ENCODE measurements at regions not wholly inside any gene's neighbourhood (a gene's known extent, or its start where the extent isn't known, plus 50 kb on each side); places are given as distances from the start of the nearest gene placed in this dataset.

DNA sequence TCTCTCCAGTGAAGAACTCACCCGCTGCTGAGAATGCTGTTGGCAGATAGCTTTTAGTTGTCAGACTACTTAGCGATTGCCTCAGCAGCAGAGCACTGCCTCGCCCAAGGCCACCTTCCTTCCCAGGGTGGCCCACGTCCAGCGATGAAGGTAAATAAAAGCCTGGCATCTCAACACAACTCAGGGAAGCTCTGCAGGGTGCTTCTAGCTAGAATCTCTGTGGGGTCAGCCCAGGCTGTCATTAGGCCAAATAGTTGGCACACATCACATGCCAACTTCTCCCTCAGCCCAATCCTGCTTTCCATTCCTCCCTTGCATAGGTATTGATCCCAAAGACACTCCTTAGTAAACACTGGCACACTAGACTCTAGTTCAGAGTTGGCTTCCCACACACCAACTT, 368.1 kb upstream of the TMTC1 start:
- Histone ChIP-seq H3K27me3 (no peaks in the 10 kb centered on the region), H3K36me3 (no peaks in the 10 kb centered on the region), H3K9me3 (no peaks in the 10 kb centered on the region), H3K4me1 (no peaks in the 10 kb centered on the region), H3K4me3 (no peak overlapping the region), H3K27ac (no peak overlapping the region)
- 62% methylated on average over 5 of the region's 5 CpGs for WGBS
- no peak for DNase-seq (ENCODE audit: low spot score in 2 of 2)
- TF ChIP-seq POLR2A (IDR thresholded peaks at IDR 0.05) (no peak), EP300 (IDR thresholded peaks at IDR 0.05) (no peak), POLR2AphosphoS5 (IDR thresholded peaks at IDR 0.05) (no peak)
- TF ChIP-seq, protein P1, sequence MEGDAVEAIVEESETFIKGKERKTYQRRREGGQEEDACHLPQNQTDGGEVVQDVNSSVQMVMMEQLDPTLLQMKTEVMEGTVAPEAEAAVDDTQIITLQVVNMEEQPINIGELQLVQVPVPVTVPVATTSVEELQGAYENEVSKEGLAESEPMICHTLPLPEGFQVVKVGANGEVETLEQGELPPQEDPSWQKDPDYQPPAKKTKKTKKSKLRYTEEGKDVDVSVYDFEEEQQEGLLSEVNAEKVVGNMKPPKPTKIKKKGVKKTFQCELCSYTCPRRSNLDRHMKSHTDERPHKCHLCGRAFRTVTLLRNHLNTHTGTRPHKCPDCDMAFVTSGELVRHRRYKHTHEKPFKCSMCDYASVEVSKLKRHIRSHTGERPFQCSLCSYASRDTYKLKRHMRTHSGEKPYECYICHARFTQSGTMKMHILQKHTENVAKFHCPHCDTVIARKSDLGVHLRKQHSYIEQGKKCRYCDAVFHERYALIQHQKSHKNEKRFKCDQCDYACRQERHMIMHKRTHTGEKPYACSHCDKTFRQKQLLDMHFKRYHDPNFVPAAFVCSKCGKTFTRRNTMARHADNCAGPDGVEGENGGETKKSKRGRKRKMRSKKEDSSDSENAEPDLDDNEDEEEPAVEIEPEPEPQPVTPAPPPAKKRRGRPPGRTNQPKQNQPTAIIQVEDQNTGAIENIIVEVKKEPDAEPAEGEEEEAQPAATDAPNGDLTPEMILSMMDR (IDR thresholded peaks at IDR 0.05) = no peak

DNA sequence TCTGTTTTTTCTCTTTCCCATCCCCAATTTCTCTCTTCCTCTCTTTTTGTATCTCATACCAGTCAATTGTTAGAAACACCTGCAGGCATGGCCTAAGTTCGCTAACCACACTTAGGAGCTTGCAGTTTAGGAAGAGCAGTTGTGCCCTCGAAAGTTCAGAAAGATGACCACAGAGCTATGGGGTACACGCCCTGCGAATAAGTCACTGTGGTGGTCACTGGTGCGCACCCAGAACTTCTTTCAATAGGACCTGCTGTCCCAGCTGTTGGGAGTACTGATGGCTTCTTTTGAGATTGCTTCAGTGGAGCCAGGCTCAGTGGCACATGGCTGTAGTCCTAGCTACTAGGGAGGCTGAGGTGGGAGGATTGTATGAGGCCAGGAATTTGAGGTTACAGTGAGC, 362.8 kb upstream of the TMTC1 start:
- no peak for DNase-seq (ENCODE audit: low spot score in 2 of 2)
- no peak overlapping the region for H3K4me3 ChIP-seq
- H3K4me1 ChIP-seq = no peaks in the 10 kb centered on the region
- no peaks in the 10 kb centered on the region for H3K27me3 ChIP-seq
- H3K27ac ChIP-seq = no peak overlapping the region
- no peaks in the 10 kb centered on the region for H3K9me3 ChIP-seq
- H3K36me3 ChIP-seq = no peaks in the 10 kb centered on the region
- no peak for TF ChIP-seq POLR2A (IDR thresholded peaks at IDR 0.05)
- TF ChIP-seq, protein P1 (IDR thresholded peaks at IDR 0.05) = no peak
- TF ChIP-seq EP300 (IDR thresholded peaks at IDR 0.05) = no peak
- no peak for TF ChIP-seq POLR2AphosphoS5 (IDR thresholded peaks at IDR 0.05)
- 76% methylated on average over 5 of the region's 5 CpGs for WGBS

DNA sequence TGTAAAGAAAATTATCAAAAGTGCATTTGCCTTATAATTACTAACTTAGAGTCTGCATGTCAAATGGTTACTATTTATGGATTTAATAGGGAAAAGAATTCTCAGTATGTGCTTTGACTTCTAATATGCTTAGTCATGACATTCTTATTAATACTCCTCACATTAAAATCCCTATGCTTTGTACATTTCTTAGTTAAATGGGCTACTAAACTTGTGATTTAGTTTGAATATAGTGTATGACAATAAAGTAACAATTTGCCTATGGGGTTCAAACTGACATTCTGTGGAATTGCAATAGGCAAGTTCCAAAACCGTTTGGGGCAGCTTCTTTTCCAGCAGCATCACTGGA, 361.9 kb upstream of the TMTC1 start:
- H3K27me3 ChIP-seq = no peaks in the 10 kb centered on the region
- WGBS = 60% methylated on average over 1 of the region's 1 CpG
- H3K4me1 ChIP-seq = no peaks in the 10 kb centered on the region
- no peak overlapping the region for H3K4me3 ChIP-seq
- DNase-seq (ENCODE audit: low spot score in 2 of 2) = no peak
- TF ChIP-seq POLR2A (IDR thresholded peaks at IDR 0.05) (no peak), POLR2AphosphoS5 (IDR thresholded peaks at IDR 0.05) (no peak), EP300 (IDR thresholded peaks at IDR 0.05) (no peak)
- TF ChIP-seq, protein P1 (IDR thresholded peaks at IDR 0.05) = no peak
- no peaks in the 10 kb centered on the region for H3K36me3 ChIP-seq
- H3K27ac ChIP-seq = no peak overlapping the region
- no peaks in the 10 kb centered on the region for H3K9me3 ChIP-seq

DNA sequence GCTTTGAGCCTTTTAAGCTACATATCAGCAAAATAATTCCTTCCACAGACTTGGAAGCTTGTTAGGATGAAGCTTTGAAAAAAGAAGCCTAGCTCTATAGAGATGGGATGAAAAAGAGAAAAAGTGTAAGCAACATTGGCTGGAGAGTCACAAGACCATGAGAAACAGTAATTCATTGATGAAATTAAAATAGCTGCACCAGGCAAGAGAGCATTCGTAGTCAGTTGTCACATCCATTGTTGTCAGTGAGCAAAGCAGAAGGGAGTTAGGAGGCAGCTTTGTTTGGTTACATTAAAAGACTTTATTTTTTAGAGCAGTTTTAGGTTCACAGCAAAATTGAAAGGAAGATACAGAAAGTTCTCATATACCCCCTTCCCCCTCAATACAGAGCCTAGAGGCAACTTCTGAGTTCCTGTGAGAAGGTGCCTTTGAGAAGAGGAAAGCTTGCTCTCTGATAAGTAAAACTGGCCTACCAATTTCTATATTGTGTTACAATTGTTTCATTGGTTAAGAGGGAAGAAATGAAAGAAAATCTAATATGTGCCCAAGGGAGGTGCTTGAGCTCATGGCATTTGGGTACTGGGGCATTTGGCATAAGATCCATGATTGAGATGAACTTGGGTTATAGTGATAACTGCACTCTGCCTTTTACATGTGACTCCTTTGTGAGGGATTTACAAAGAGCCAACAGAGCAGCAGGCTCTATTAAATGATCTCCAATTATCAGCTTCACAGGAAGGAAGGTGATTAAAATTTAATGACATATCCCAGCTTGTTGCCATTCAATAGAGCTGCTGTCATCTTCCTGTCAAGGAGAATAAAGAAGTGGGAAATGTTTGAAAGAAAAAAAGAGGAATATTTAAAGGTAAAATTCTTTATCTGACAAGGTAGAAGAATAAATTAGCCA, 361.3 kb upstream of the TMTC1 start:
- no peaks in the 10 kb centered on the region for H3K4me1 ChIP-seq
- TF ChIP-seq EP300 (IDR thresholded peaks at IDR 0.05) (no peak), POLR2A (IDR thresholded peaks at IDR 0.05) (no peak), POLR2AphosphoS5 (IDR thresholded peaks at IDR 0.05) (no peak)
- TF ChIP-seq, protein P1 (IDR thresholded peaks at IDR 0.05) = no peak
- H3K27ac ChIP-seq = no peak overlapping the region
- no peak overlapping the region for H3K4me3 ChIP-seq
- no peaks in the 10 kb centered on the region for H3K36me3 ChIP-seq
- no peaks in the 10 kb centered on the region for H3K9me3 ChIP-seq
- 92% methylated on average over 1 of the region's 1 CpG for WGBS
- DNase-seq (ENCODE audit: low spot score in 2 of 2) = no peak
- H3K27me3 ChIP-seq = no peaks in the 10 kb centered on the region

DNA sequence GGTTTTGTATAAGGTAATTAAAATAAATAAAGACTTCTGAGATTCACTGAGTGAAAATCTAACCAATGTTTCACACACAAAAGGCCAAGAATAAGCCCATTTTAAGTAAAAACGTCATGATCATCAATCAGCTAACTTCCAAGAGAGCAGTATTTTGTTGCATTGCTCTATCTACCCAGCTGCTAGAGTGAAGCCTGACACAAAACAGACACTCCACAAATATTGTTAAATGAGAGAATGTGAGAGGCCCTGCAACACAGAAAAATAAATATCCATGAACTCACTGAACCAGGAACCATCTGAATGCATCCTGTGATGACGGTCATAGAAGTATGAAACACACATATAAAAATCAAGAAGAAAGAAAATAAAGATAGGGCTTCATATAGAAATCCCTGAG, 358.6 kb upstream of the TMTC1 start:
- DNase-seq (ENCODE audit: low spot score in 2 of 2) = no peak
- 83% methylated on average over 2 of the region's 2 CpGs for WGBS
- no peak for TF ChIP-seq POLR2A (IDR thresholded peaks at IDR 0.05)
- no peak for TF ChIP-seq EP300 (IDR thresholded peaks at IDR 0.05)
- Histone ChIP-seq H3K9me3 (no peaks in the 10 kb centered on the region), H3K4me3 (no peak overlapping the region), H3K36me3 (no peaks in the 10 kb centered on the region), H3K27me3 (no peaks in the 10 kb centered on the region), H3K4me1 (no peaks in the 10 kb centered on the region), H3K27ac (no peak overlapping the region)

Measured in suprapubic skin (tissue), 4 donors.